ENCODE measurements at regions not wholly inside any gene's neighbourhood (a gene's known extent, or its start where the extent isn't known, plus 50 kb on each side); places are given as distances from the start of the nearest gene placed in this dataset.

DNA sequence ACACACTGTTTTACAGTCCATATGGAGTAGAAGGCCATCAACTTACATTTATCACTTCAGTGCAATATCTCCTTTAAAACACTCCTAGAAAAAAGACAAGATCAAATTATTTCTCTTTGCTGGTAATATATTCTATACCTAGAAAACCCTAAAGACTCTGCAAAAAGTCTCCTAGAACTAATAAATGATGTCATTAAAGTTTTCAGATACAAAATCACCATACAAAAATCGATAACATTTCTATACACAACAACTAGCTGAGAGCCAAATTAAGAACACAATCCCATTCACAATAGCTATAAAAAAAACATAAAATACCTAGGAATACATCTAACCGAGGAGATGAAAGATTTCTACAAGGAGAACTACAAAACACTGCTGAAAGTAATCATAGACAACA, 300.3 kb downstream of the CETN3 start (continued):
- no peak for TF ChIP-seq ASH2L (IDR thresholded peaks at IDR 0.05; ENCODE audit: low read length)

DNA sequence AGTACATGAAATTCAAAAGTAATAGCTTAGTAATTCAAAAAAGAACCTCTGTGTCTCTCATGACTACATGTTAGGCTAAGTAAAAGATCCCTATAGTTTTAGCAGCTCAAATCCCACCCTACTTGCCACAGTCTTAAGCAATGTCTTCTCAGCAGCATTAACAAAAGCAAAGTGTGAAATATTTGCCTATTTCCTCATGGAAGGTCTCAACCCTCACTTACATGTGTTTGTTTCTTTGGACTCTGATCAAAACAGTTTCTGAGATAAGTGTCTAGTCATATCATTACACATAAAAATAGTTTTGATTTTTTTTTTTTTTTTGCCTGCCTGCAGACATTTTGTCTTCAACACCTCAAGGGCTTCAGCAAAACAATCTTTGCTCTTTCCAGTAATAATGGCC, 310.5 kb downstream of the CETN3 start:
- Histone ChIP-seq H4K91ac (replicated peaks; ENCODE audit: insufficient read length, low read length) (no peak overlapping the region), H3K4me3 (ENCODE audit: extremely low read depth in 1 of 4, insufficient read depth in 2 of 4, low read depth in 3 of 4, low read length in 4 of 4) (no peak overlapping the region), H3K27ac (ENCODE audit: low read depth, low read length) (no peak overlapping the region), H2AFZ (ENCODE audit: low read length) (no peak overlapping the region), H2BK15ac (ENCODE audit: low read length) (no peak overlapping the region), H2BK20ac (ENCODE audit: low read length) (no peak overlapping the region), H3K9me3 (ENCODE audit: insufficient read depth in 2 of 2, low read depth in 1 of 2, low read length in 1 of 2) (no peaks in the 10 kb centered on the region), H4K20me1 (replicated peaks in 1 of 2; ENCODE audit: control insufficient read depth in 1 of 2, insufficient read depth in 2 of 2, low read length in 2 of 2) (no peaks in the 10 kb centered on the region), H2BK120ac (replicated peaks; ENCODE audit: low read depth, low read length) (no peak overlapping the region), H3K23me2 (ENCODE audit: low read depth, low read length) (no peaks in the 10 kb centered on the region), H3K79me1 (ENCODE audit: low read depth, low read length) (no peaks in the 10 kb centered on the region), H3K79me2 (ENCODE audit: control insufficient read depth in 1 of 2, insufficient read depth in 2 of 2, low read length in 2 of 2) (no peaks in the 10 kb centered on the region), H3K56ac (replicated peaks; ENCODE audit: insufficient read length, low read depth, low read length) (no peak overlapping the region), H3K36me3 (ENCODE audit: control insufficient read depth in 2 of 4, insufficient read depth in 4 of 4, low read length in 3 of 4) (no peaks in the 10 kb centered on the region), H3K4me1 (replicated peaks in 1 of 4; ENCODE audit: control insufficient read depth in 3 of 4, insufficient read depth in 4 of 4, low read length in 3 of 4) (no peaks in the 10 kb centered on the region), H2BK5ac (ENCODE audit: low read depth, low read length) (no peak overlapping the region), H3K9ac (replicated peaks in 1 of 4; ENCODE audit: extremely low read depth in 1 of 4, low read depth in 3 of 4, low read length in 3 of 4) (no peak overlapping the region), H2AK5ac (ENCODE audit: low read depth, low read length) (no peak overlapping the region), H3K14ac (ENCODE audit: insufficient read length) (no peak overlapping the region), H3K4me2 (ENCODE audit: insufficient read depth in 1 of 2, low read depth in 2 of 2, low read length in 2 of 2) (no peak overlapping the region), H3K4ac (replicated peaks; ENCODE audit: insufficient read length, low read depth, low read length) (no peak overlapping the region), H3K27me3 (replicated peaks in 1 of 4; ENCODE audit: control insufficient read depth in 3 of 4, extremely low read depth in 1 of 4, insufficient read depth in 3 of 4, low read length in 3 of 4) (no peaks in the 10 kb centered on the region), H4K5ac (ENCODE audit: insufficient read length, low read depth, low read length) (no peak overlapping the region), H2BK12ac (ENCODE audit: low read depth, low read length) (no peak overlapping the region), H3K23ac (ENCODE audit: insufficient read length) (no peak overlapping the region), H3K18ac (ENCODE audit: extremely low read depth, low read length) (no peak overlapping the region), H4K8ac (ENCODE audit: extremely low read depth, insufficient read depth, low read length) (no peak overlapping the region)
- CTCF ChIA-PET (ENCODE audit: partially characterized antibody) = interaction anchor here (0.6 to 1.1 kb wide), 2 partner anchors 38 to 60 kb away, joined by 3 read pairs; no protein-coding TSS in a partner anchor
- no peak for TF ChIP-seq GTF2F1 (IDR thresholded peaks at IDR 0.05; ENCODE audit: borderline replicate concordance, low read depth, low read length)
- no peak for TF ChIP-seq CTBP2 (IDR thresholded peaks at IDR 0.05; ENCODE audit: borderline replicate concordance, insufficient read depth, insufficient read length, low read length)
- no peak for TF ChIP-seq CREB1 (IDR thresholded peaks at IDR 0.05)
- TF ChIP-seq PHF8 (conservative IDR thresholded peaks at IDR 0.05; ENCODE audit: low read depth, low read length) = no peak
- TF ChIP-seq NANOG (IDR thresholded peaks at IDR 0.05; ENCODE audit: insufficient read depth, low read depth, low read length, poor library complexity, severe bottlenecking) = no peak
- TF ChIP-seq CBX5 (IDR thresholded peaks at IDR 0.05; ENCODE audit: low read depth, low read length) = no peak
- no peak for TF ChIP-seq ASH2L (IDR thresholded peaks at IDR 0.05; ENCODE audit: low read length)
- no peak for TF ChIP-seq EZH2 (IDR thresholded peaks at IDR 0.05; ENCODE audit: low read depth, low read length, severe bottlenecking)
- no peak for DNase-seq (ENCODE audit: low read depth in 1 of 2, low spot score in 2 of 2)
- POLR2A ChIA-PET (ENCODE audit: partially characterized antibody) = interaction anchor here (0.7 kb wide), 1 partner anchor 32 kb away, joined by 4 read pairs; no protein-coding TSS in a partner anchor
- FAIRE-seq = no peak
